Right atrium auricular region (tissue), 2 donors: ENCODE measurements at regions not wholly inside any gene's neighbourhood (a gene's known extent, or its start where the extent isn't known, plus 50 kb on each side); places are given as distances from the start of the nearest gene placed in this dataset.
"Not testable (repeated sequence)": the region's sequence is repeated elsewhere in the genome, so short reads cannot be mapped to it uniquely, and the experiment has no call there.

Experiments used
- DNase-seq: peaks from one replicate; pipeline ENCODE4 v3.0.0-alpha.2; 2019; ENCODE audit warnings: low spot score
- H3K27ac ChIP-seq, 2 donors: fragments of 200-600 bp; sonication (generic); 1 replicate in 1 of 2; 2 replicates in 1 of 2; pipeline ENCODE4 v1.5.1; 2016 to 2019
- H3K27me3 ChIP-seq, 2 donors: fragments of 200-600 bp; sonication (generic); one replicate each; pipeline versions ENCODE4 v1.5.1 to v1.6.0; 2017 to 2019
- H3K36me3 ChIP-seq: fragments of 200-600 bp; sonication (generic); one replicate; pipeline ENCODE4 v1.5.1; 2016
- H3K4me1 ChIP-seq, 2 donors: fragments of 200-600 bp; sonication (generic); one replicate each; pipeline versions ENCODE4 v1.5.1 to v1.6.0; 2017 to 2019
- H3K4me3 ChIP-seq, 2 donors: fragments of 200-600 bp; sonication (generic); 1 replicate in 1 of 2; 2 replicates in 1 of 2; pipeline ENCODE4 v1.5.1; 2017 to 2019; ENCODE audit warnings: mild to moderate bottlenecking in 1 of 2, moderate library complexity in 1 of 2
- H3K9me3 ChIP-seq, 2 donors: fragments of 200-600 bp; sonication (generic); one replicate each; pipeline ENCODE4 v1.5.1; 2019
- TF ChIP-seq, protein P1 (sequence below), 2 donors: fragments of 200-600 bp; sonication (generic); IDR thresholded peaks; one replicate each; pipeline ENCODE4 v1.5.1; 2019; ENCODE audit warnings: antibody characterized with exemption in 2 of 2

DNA sequence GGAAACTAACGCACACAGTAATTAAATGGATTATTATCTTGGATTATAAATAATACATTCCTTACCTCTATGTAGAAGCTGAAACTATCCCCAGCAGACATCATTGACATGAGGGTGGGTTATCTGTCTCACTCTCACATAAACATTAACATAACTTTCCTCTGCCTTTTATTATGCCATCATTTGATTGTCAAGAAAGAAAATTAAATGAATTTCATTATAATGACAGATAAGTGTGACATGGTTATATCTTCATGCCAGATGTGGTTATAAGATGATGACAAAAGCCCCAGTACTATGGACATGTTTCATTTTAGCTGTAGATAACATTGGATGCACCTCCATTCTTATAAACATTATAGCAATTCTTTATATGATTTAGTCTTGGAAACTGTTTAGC is 476.5 kb downstream of the KCNT2 start:
- H3K27ac ChIP-seq, result no peak overlapping the region
- H3K27me3 ChIP-seq, result no peaks in the 10 kb centered on the region
- no peaks in the 10 kb centered on the region for H3K9me3 ChIP-seq
- H3K4me1 ChIP-seq, result no peaks in the 10 kb centered on the region
- TF ChIP-seq, protein P1, sequence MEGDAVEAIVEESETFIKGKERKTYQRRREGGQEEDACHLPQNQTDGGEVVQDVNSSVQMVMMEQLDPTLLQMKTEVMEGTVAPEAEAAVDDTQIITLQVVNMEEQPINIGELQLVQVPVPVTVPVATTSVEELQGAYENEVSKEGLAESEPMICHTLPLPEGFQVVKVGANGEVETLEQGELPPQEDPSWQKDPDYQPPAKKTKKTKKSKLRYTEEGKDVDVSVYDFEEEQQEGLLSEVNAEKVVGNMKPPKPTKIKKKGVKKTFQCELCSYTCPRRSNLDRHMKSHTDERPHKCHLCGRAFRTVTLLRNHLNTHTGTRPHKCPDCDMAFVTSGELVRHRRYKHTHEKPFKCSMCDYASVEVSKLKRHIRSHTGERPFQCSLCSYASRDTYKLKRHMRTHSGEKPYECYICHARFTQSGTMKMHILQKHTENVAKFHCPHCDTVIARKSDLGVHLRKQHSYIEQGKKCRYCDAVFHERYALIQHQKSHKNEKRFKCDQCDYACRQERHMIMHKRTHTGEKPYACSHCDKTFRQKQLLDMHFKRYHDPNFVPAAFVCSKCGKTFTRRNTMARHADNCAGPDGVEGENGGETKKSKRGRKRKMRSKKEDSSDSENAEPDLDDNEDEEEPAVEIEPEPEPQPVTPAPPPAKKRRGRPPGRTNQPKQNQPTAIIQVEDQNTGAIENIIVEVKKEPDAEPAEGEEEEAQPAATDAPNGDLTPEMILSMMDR (IDR thresholded peaks at IDR 0.05), result no peak
- no peak overlapping the region for H3K4me3 ChIP-seq
- DNase-seq, result no peak
- H3K36me3 ChIP-seq, result no peaks in the 10 kb centered on the region

DNA sequence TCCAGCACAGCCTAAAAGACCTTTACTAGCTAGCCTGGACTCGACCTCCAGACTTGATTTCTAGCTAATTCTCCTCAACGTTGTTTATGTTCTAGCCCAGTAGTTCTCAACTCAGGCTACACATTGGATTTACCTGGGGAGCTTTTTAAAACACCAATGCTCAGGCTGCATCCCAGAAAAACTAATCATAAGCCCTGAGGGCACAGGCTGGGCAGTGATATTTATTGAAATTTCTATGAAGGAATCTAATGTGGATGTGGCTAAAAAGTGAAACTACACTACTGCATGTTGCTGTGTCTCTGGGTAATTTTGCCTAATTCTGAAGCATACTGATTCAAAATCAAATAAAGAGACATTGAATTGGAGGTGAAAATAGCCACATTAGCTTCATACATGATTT is 479.4 kb downstream of the KCNT2 start:
- no peaks in the 10 kb centered on the region for H3K9me3 ChIP-seq
- H3K36me3 ChIP-seq, result no peaks in the 10 kb centered on the region
- no peak for DNase-seq
- H3K4me1 ChIP-seq, result no peaks in the 10 kb centered on the region
- no peaks in the 10 kb centered on the region for H3K27me3 ChIP-seq
- TF ChIP-seq, protein P1 (IDR thresholded peaks at IDR 0.05), result no peak
- no peak overlapping the region for H3K27ac ChIP-seq
- H3K4me3 ChIP-seq, result no peak overlapping the region

DNA sequence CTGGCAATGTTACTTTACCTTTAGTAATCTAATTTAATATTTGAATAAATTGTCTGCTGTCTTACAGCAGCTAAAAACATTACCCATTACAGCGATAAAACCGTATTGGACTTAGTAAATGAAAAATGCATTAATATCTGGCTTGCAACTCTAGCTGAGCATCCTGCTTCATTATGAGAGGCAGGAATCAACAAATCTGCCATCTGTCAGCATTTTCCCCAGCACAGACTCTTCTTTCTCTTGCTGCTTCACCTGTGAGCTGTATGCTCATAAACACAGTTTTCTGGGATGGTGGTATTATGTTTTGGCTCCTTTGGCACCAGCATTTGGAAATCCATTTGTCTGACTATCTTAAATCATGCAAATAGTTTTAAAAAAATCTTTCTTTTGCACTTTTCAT is 487.1 kb downstream of the KCNT2 start:
- H3K36me3 ChIP-seq, result no peaks in the 10 kb centered on the region
- no peaks in the 10 kb centered on the region for H3K27me3 ChIP-seq
- TF ChIP-seq, protein P1 (IDR thresholded peaks at IDR 0.05), result no peak
- no peak overlapping the region for H3K4me3 ChIP-seq
- no peak overlapping the region for H3K27ac ChIP-seq
- no peaks in the 10 kb centered on the region for H3K9me3 ChIP-seq
- no peaks in the 10 kb centered on the region for H3K4me1 ChIP-seq
- DNase-seq, result no peak

DNA sequence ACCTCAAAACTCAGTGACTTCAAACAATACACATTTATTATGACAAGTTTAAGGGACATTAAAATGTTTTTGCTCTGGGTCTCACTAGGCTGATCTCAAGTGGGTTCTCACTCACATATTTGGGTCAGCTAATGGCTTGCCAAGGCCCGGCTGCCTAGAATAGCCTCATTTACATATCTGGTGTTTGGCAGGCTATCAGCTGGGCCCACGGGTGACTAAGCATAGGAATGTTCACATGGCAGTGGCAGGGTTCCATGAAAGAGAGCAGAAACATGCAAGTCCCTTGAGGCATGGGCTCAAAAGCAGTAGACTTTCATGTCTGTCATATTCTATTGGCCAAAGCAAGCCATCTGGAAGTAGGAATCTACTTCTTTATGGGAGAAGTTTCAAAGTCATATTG is 492.6 kb downstream of the KCNT2 start:
- TF ChIP-seq, protein P1 (IDR thresholded peaks at IDR 0.05), result no peak
- peak overlapping the region; percentile 10 to 80 for H3K27ac ChIP-seq
- H3K36me3 ChIP-seq, result no peaks in the 10 kb centered on the region
- H3K4me1 ChIP-seq, result peaks cover 0 to 4% of the 10 kb centered on the region in 2 donors
- H3K27me3 ChIP-seq, result no peaks in the 10 kb centered on the region
- no peaks in the 10 kb centered on the region for H3K9me3 ChIP-seq
- DNase-seq, result peak; percentile 69
- no peak overlapping the region for H3K4me3 ChIP-seq

DNA sequence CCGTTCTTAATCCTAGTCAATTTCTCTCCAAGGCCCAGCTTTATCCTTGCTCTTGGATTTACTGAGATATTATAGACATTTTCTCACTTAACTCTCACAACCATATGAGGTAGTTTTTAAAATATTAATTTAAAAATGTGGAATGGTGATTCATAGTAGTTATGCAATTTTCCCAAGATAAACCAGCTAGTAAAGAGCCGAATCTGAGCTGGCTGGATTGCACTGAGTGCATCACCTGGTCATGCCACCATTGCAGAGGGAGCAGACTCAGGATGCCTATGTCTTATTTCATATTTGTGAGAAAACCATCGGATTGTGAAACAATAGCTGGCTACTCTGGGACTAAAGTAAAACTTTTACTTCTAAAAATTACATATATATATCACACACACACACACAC is 494.0 kb downstream of the KCNT2 start:
- Histone ChIP-seq H3K4me3 (no peak overlapping the region), H3K4me1 (peaks cover 0 to 4% of the 10 kb centered on the region in 2 donors)
- TF ChIP-seq, protein P1 (IDR thresholded peaks at IDR 0.05), result no peak

DNA sequence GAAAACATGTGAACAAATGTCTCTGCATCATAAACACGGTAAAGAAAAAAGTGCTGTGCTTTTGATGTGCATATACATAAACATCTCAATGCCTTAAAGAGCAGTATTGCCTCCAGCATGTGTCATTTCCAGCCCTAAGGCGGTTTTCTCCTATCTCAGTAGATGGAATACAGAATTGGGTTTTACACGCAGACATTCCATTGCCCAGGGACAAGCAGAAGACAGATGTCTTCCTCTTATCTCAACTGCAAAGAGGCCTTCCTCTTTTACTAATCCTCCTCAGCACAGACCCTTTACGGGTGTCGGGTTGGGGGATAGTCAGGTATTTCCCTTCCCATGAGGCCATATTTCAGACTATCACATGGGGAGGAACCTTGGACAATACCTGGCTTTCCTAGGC is 499.2 kb downstream of the KCNT2 start:
- H3K4me1 ChIP-seq, DNase-seq, H3K27ac ChIP-seq, H3K4me3 ChIP-seq, H3K36me3 ChIP-seq, H3K27me3 ChIP-seq: not testable (repeated sequence)
- H3K9me3 ChIP-seq, result peaks cover 0 to 12% of the 10 kb centered on the region in 2 donors

More for the DNA sequence above, 494.0 kb downstream of the KCNT2 start:
- Histone ChIP-seq H3K27me3 (no peaks in the 10 kb centered on the region), H3K27ac (peak overlapping the region in 1 of 2 donors; percentile 80), H3K36me3 (no peaks in the 10 kb centered on the region), H3K9me3 (peaks cover 0 to 9% of the 10 kb centered on the region in 2 donors)
- no peak for DNase-seq
